Activated T-helper 1 cell treated with anti-CD3 and anti-CD28 coated beads, Interleukin-12 subunit alpha, Interleukin-12 subunit beta, Interleukin-2, Interleukin-4 antibody, amounts not matched to agents 30 ng/mL and 10 ng/mL and 1 ng/mL, durations not matched to agents 14 hours and 24 hours and 36 hours (primary cell): ENCODE measurements at regions not wholly inside any gene's neighbourhood (a gene's known extent, or its start where the extent isn't known, plus 50 kb on each side); places are given as distances from the start of the nearest gene placed in this dataset.

Experiments used
- DNase-seq: peaks from one replicate; pipeline ENCODE4 v3.0.0; 2021; ENCODE audit warnings: low spot score
- H3K27ac Mint-ChIP-seq: one replicate; pipeline ENCODE4 v1.8.0; 2021; ENCODE audit warnings: mild to moderate bottlenecking, mixed read lengths
- H3K27me3 Mint-ChIP-seq: one replicate; pipeline ENCODE4 v1.8.0; 2022; ENCODE audit warnings: mild to moderate bottlenecking, moderate library complexity, mixed read lengths; ENCODE audit not compliant: insufficient read depth
- H3K36me3 Mint-ChIP-seq: one replicate; pipeline ENCODE4 v1.8.0; 2021; ENCODE audit warnings: low read depth, mixed read lengths
- H3K4me1 Mint-ChIP-seq: one replicate; pipeline ENCODE4 v1.8.0; 2021; ENCODE audit warnings: low read depth, mixed read lengths
- H3K4me3 Mint-ChIP-seq: one replicate; pipeline ENCODE4 v1.8.0; 2021; ENCODE audit warnings: mild to moderate bottlenecking, moderate library complexity, mixed read lengths
- H3K9me3 Mint-ChIP-seq: one replicate; pipeline ENCODE4 v1.8.0; 2021; ENCODE audit warnings: mixed read lengths
- intact Hi-C: fragments of 100-400 bp; cut with micrococcal nuclease; formaldehyde crosslinking; loops from one replicate; pipeline ENCODE4 v1.15.1; 2024

GRCh38 chr18:78419171-78419570 lies 560.4 kb upstream of the SALL3 start:
- intact Hi-C loops: no loop called here
- no peak overlapping the region for H3K27ac Mint-ChIP-seq
- no peaks in the 10 kb centered on the region for H3K27me3 Mint-ChIP-seq
- H3K9me3 Mint-ChIP-seq: no peaks in the 10 kb centered on the region
- no peak overlapping the region for H3K4me3 Mint-ChIP-seq
- H3K36me3 Mint-ChIP-seq: no peaks in the 10 kb centered on the region
- H3K4me1 Mint-ChIP-seq: no peaks in the 10 kb centered on the region
- no peak for DNase-seq

- intact Hi-C loops: no loop called here
- no peak overlapping the region for H3K4me3 Mint-ChIP-seq
- H3K36me3 Mint-ChIP-seq: no peaks in the 10 kb centered on the region
- H3K27me3 Mint-ChIP-seq: no peaks in the 10 kb centered on the region
- no peaks in the 10 kb centered on the region for H3K4me1 Mint-ChIP-seq
- H3K9me3 Mint-ChIP-seq: no peaks in the 10 kb centered on the region
- no peak overlapping the region for H3K27ac Mint-ChIP-seq
- no peak for DNase-seq
These were observed 559.5 kb upstream of the SALL3 start for GRCh38 chr18:78420116-78420515.

GRCh38 chr18:78421392-78421791 lies 558.2 kb upstream of the SALL3 start:
- H3K4me1 Mint-ChIP-seq: no peaks in the 10 kb centered on the region
- no peaks in the 10 kb centered on the region for H3K27me3 Mint-ChIP-seq
- H3K9me3 Mint-ChIP-seq: no peaks in the 10 kb centered on the region
- no peaks in the 10 kb centered on the region for H3K36me3 Mint-ChIP-seq
- DNase-seq: no peak
- H3K4me3 Mint-ChIP-seq: no peak overlapping the region
- intact Hi-C loops: no loop called here
- H3K27ac Mint-ChIP-seq: no peak overlapping the region

- Mint-ChIP-seq H3K4me1 (no peaks in the 10 kb centered on the region), H3K9me3 (no peaks in the 10 kb centered on the region), H3K27me3 (no peaks in the 10 kb centered on the region), H3K27ac (no peak overlapping the region), H3K36me3 (no peaks in the 10 kb centered on the region), H3K4me3 (no peak overlapping the region)
- DNase-seq: no peak
- intact Hi-C loops: no loop called here
These were observed 557.3 kb upstream of the SALL3 start for GRCh38 chr18:78422336-78422735.

- H3K4me1 Mint-ChIP-seq: no peaks in the 10 kb centered on the region
- intact Hi-C loops: no loop called here
- no peak overlapping the region for H3K4me3 Mint-ChIP-seq
- no peaks in the 10 kb centered on the region for H3K9me3 Mint-ChIP-seq
- no peaks in the 10 kb centered on the region for H3K27me3 Mint-ChIP-seq
- H3K27ac Mint-ChIP-seq: no peak overlapping the region
- DNase-seq: no peak
- H3K36me3 Mint-ChIP-seq: no peaks in the 10 kb centered on the region
These were observed 555.8 kb upstream of the SALL3 start for GRCh38 chr18:78423811-78424210.

- Mint-ChIP-seq H3K4me1 (no peaks in the 10 kb centered on the region), H3K4me3 (no peak overlapping the region), H3K27me3 (no peaks in the 10 kb centered on the region), H3K9me3 (no peaks in the 10 kb centered on the region), H3K36me3 (no peaks in the 10 kb centered on the region), H3K27ac (no peak overlapping the region)
- no peak for DNase-seq
- intact Hi-C loops: no loop called here
These were observed 555.1 kb upstream of the SALL3 start for GRCh38 chr18:78424403-78425018.

- Mint-ChIP-seq H3K4me3 (no peak overlapping the region), H3K36me3 (no peaks in the 10 kb centered on the region), H3K27me3 (no peaks in the 10 kb centered on the region), H3K4me1 (no peaks in the 10 kb centered on the region), H3K27ac (no peak overlapping the region), H3K9me3 (no peaks in the 10 kb centered on the region)
- no peak for DNase-seq
- intact Hi-C loops: no loop called here
These were observed 554.6 kb upstream of the SALL3 start for GRCh38 chr18:78425019-78425412.

GRCh38 chr18:78427081-78427480 lies 552.5 kb upstream of the SALL3 start:
- Mint-ChIP-seq H3K4me3 (no peak overlapping the region), H3K27ac (no peak overlapping the region), H3K9me3 (no peaks in the 10 kb centered on the region), H3K4me1 (no peaks in the 10 kb centered on the region), H3K27me3 (no peaks in the 10 kb centered on the region), H3K36me3 (no peaks in the 10 kb centered on the region)
- DNase-seq: no peak
- intact Hi-C loops: no loop called here

GRCh38 chr18:78429127-78430108 lies 550.2 kb upstream of the SALL3 start:
- intact Hi-C loops: no loop called here
- Mint-ChIP-seq H3K27me3 (no peaks in the 10 kb centered on the region), H3K9me3 (peaks cover 6% of the 10 kb centered on the region), H3K4me3 (no peak overlapping the region), H3K36me3 (no peaks in the 10 kb centered on the region), H3K4me1 (no peaks in the 10 kb centered on the region), H3K27ac (no peak overlapping the region)
- DNase-seq: no peak

- Mint-ChIP-seq H3K27me3 (no peaks in the 10 kb centered on the region), H3K36me3 (no peaks in the 10 kb centered on the region), H3K9me3 (peaks cover 7% of the 10 kb centered on the region), H3K4me1 (no peaks in the 10 kb centered on the region), H3K4me3 (no peak overlapping the region), H3K27ac (no peak overlapping the region)
- intact Hi-C loops: no loop called here
- no peak for DNase-seq
These were observed 549.4 kb upstream of the SALL3 start for GRCh38 chr18:78430131-78430758.

- Mint-ChIP-seq H3K4me1 (no peaks in the 10 kb centered on the region), H3K27me3 (no peaks in the 10 kb centered on the region), H3K36me3 (no peaks in the 10 kb centered on the region), H3K27ac (no peak overlapping the region), H3K9me3 (peaks cover 12% of the 10 kb centered on the region), H3K4me3 (no peak overlapping the region)
- intact Hi-C loops: no loop called here
- no peak for DNase-seq
These were observed 548.0 kb upstream of the SALL3 start for GRCh38 chr18:78431606-78432005.

- no peaks in the 10 kb centered on the region for H3K36me3 Mint-ChIP-seq
- no peaks in the 10 kb centered on the region for H3K27me3 Mint-ChIP-seq
- H3K9me3 Mint-ChIP-seq: peaks cover 15% of the 10 kb centered on the region
- no peak overlapping the region for H3K27ac Mint-ChIP-seq
- H3K4me3 Mint-ChIP-seq: no peak overlapping the region
- intact Hi-C loops: no loop called here
- H3K4me1 Mint-ChIP-seq: no peaks in the 10 kb centered on the region
- no peak for DNase-seq
These were observed 546.1 kb upstream of the SALL3 start for GRCh38 chr18:78433562-78433961.

- H3K27ac Mint-ChIP-seq: no peak overlapping the region
- no peaks in the 10 kb centered on the region for H3K4me1 Mint-ChIP-seq
- no peak overlapping the region for H3K4me3 Mint-ChIP-seq
- intact Hi-C loops: no loop called here
- no peaks in the 10 kb centered on the region for H3K36me3 Mint-ChIP-seq
- H3K27me3 Mint-ChIP-seq: no peaks in the 10 kb centered on the region
- peaks cover 23% of the 10 kb centered on the region for H3K9me3 Mint-ChIP-seq
- no peak for DNase-seq
These were observed 543.5 kb upstream of the SALL3 start for GRCh38 chr18:78436110-78436509.
